Peyer's patch (tissue), 4 donors: ENCODE measurements at regions not wholly inside any gene's neighbourhood (a gene's known extent, or its start where the extent isn't known, plus 50 kb on each side); places are given as distances from the start of the nearest gene placed in this dataset.

Experiments used
- CTCF ChIP-seq, 6 experiments: fragments of 450-650 bp in 4 of 6; fragments of 200-600 bp in 2 of 6; sonication (generic) in 1 of 6; IDR thresholded peaks; one replicate each; pipeline ENCODE4 v1.5.1; 2017 to 2019; ENCODE audit warnings: antibody characterized with exemption in 6 of 6, mild to moderate bottlenecking in 3 of 6, moderate library complexity in 1 of 6
- POLR2A ChIP-seq, 2 donors: fragments of 450-650 bp; IDR thresholded peaks; one replicate each; pipeline ENCODE4 v1.5.1; 2017; ENCODE audit warnings: antibody characterized with exemption in 2 of 2, mild to moderate bottlenecking in 2 of 2, moderate library complexity in 2 of 2

GRCh38 chr1:5720936-5721335, 271.3 kb downstream of the NPHP4 start:
- TF ChIP-seq CTCF (IDR thresholded peaks at IDR 0.05) (no peak), POLR2A (IDR thresholded peaks at IDR 0.05) (no peak)
